GM19328 (cell line): ENCODE measurements at regions not wholly inside any gene's neighbourhood (a gene's known extent, or its start where the extent isn't known, plus 50 kb on each side); places are given as distances from the start of the nearest gene placed in this dataset.

Source experiments
- ATAC-seq: cut with Tn5 transposase; IDR thresholded peaks from one replicate; pipeline ENCODE4 v1.9.1; 2021; ENCODE audit warnings: mild to moderate bottlenecking, moderate library complexity; ENCODE audit not compliant: unreplicated experiment

DNA sequence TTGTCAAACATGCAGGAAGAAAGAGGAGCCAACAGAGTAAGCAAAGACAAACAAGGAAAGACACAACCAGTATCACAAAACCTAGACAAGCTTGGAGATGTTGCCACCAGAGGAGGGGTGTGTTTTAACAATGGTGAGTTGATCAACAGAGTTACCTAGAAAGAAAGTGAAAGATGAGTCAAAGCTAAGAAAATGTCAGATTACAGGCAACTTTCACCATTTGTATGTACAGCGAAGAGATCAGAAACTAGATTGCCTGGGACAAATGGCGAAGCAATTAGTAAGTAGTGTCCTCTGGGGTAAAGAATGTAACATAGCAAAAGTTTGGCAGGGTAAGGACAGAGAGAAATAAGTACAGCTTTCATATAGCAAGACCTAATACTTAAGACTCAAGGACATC, 51.6 kb upstream of the POU3F2 start:
- ATAC-seq: no peak

DNA sequence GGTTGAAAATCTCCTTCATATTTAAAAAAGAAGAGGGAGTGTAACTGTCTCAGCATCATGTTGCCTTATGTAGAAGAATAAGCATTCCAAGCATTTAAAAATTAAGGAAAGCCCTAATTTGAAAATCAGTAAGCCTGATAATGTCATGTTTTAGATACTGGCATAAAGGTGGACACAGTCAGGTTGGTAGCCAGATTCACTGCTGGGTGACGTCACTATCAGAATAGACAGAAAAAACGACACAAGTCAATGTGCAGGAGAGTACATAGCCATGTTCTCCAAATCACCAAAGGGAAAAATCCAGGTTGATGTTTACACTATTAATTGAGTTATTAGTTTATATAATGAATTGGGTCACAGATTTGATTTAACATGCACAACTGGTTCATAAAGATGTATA, 50.8 kb upstream of the POU3F2 start:
- no peak for ATAC-seq
